Renal cortical epithelial cell (primary cell): ENCODE measurements at regions not wholly inside any gene's neighbourhood (a gene's known extent, or its start where the extent isn't known, plus 50 kb on each side); places are given as distances from the start of the nearest gene placed in this dataset.

Source experiments
- DNase-seq: peaks from one replicate; pipeline ENCODE4 v3.0.0-alpha.2; 2011; ENCODE audit warnings: low read depth

DNA sequence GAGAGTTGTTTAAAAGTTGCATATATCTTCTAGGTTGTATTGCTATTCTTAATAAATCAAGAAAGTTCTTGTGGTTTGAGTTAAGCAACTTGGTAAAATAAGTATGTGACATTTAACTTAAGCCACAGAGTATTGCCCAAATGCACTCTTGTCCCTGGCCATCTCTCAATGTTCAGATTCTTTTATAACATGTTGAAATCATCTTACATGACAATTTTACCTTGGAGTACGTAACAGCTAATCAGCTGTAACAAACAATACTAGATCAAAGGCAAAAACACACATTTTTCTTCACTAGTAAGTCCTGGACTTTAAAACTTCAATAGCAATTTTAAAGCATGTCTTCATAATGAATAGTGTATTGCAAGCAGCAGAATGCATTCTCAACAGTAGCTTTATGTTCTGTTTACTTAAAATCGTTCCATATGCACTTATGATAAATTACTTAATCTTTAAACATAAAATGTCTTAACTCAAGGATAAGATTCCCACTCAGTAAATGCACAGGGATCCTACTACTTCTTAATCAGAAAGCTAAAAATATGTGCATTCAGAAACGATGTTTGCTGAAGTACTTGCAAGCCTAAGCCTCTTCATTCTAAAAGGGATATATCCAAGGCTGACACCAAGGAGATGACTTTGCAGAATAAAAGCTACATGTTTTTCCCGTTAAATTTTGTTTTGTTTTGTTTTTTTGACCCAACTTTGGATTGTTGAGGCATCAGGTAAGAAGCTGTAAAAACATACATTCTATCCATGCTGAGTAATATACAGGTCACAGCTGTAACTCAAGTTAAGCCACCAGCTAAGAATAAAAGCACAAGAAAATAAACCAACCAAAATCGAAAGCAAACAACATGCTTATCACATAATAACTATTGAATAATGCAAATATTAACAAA is 86.1 kb upstream of the NFIB start:
- DNase-seq = no peak

GRCh38 chr9:14398473-14398872 is 84.5 kb upstream of the NFIB start:
- no peak for DNase-seq

DNA sequence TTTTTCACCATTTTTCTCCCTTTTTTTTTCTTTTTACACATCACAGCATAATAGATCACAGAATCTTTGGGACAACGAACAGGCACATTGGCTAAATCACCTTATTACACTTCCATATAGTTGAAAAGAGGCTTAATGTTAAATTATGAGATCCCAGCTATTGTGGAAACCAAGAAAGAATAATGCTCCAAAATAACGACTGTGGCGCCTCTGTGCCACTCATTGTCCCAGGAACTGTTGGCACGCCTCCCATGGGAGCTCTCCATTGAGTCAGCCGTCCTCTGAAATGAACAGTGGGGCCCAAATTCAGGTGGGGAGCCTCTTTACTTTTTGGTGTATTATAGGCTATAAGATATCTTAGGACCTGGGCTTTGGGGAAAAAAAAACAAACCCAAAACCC is 82.2 kb upstream of the NFIB start:
- no peak for DNase-seq

DNA sequence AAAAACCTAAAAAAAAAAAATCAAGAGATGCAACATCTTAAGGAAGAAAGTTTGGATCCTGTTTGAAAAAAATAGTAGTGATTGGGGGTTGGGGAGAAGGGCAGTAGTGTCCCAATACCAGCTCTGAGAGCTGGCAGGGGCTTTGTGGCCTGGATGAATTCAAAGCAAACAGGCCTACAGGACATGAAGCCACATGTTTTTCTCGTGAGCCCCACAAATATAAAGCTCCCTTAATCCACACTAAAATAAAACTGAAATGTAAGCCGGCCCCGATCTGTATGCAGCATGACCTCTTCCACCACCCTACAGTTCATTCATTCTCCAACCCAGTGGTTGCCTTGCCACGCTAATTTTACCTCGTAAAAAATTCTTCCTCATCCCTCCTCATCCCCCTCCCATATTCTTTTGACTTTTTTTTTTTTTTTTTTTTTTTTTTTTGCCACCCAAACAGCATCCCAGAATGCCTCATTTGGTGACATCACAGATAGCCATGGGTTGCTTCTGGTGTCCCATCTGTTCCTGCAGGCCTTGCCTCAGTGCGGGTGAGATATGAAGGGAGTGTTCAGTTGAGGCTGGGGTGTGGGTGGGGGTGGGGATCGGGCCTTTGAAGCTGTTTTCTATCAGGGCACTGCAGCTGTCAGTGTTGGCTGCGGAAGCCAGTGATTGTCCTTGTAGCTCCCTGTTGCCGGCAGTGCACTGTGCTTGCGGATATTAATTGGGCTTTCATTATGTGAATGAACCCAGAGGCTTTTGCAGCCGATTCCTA is 81.6 kb upstream of the NFIB start:
- DNase-seq = no peak

GRCh38 chr9:14393418-14393817 is 79.5 kb upstream of the NFIB start:
- no peak for DNase-seq

- no peak for DNase-seq
Measured at GRCh38 chr9:14391620-14392019, 77.7 kb upstream of the NFIB start.

GRCh38 chr9:14389657-14390056 is 75.7 kb upstream of the NFIB start:
- no peak for DNase-seq

DNA sequence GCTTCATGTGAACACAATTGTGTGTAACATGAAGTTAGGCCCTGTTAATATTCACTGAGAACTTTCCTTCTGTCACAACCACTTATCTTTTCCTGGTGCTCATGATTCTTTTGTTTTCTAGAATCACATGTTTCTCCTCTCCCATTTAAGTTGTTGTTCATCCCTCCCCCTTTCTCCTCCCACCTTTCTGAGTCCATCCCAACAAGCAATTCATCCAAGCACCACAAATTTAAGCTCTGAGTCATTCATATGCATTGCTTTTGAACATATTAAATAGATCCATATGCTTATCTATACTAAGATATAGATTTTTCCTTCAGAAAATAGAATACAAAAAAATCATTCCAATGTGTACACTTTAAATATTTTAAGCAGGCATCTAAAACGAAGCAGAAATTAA is 75.2 kb upstream of the NFIB start:
- no peak for DNase-seq

DNA sequence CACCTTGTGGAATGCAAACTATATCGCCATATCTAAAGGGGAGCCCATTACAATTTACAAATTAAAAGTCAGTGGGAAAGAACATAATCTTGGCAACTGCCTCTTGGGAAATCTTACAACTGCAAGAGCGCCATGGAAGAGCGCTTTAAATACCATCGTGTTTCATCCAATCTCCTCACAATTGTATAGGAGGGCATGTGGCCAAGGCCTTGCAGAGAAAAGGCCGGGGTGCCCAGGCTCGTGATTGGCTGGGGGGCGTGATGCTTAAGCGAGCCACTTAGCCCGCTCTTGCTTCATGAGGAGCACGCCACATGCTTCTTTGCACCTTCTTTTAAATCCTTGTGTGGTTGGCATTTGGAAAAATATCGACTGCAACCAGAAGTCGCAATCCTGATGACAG is 69.8 kb upstream of the NFIB start:
- no peak for DNase-seq

GRCh38 chr9:14383294-14383693 is 69.4 kb upstream of the NFIB start:
- DNase-seq = peak; percentile 71

GRCh38 chr9:14380061-14380836 is 66.3 kb upstream of the NFIB start:
- DNase-seq = no peak

DNA sequence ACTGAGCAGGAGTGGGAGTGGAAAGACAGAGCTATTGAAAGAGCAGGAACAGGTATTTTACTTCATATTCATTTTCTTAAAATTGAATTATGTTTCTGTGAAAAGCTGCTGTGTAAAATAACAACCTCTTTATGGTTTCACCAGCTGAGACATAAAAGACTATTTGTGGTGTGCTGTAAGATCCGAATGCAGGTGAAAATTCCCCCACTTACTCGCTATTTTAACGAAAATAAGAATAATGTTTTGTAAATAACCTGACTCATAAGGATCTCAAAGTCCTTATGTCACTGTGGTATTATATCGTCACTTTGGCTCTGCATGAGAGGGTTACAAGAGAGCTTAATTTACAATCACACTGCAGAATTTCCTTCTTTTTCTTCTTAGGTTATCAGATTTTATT is 65.3 kb upstream of the NFIB start:
- no peak for DNase-seq

- no peak for DNase-seq
Measured at GRCh38 chr9:14373706-14374105, 59.8 kb upstream of the NFIB start.

- DNase-seq = no peak
Measured at GRCh38 chr9:14373336-14373666, 59.4 kb upstream of the NFIB start.

DNA sequence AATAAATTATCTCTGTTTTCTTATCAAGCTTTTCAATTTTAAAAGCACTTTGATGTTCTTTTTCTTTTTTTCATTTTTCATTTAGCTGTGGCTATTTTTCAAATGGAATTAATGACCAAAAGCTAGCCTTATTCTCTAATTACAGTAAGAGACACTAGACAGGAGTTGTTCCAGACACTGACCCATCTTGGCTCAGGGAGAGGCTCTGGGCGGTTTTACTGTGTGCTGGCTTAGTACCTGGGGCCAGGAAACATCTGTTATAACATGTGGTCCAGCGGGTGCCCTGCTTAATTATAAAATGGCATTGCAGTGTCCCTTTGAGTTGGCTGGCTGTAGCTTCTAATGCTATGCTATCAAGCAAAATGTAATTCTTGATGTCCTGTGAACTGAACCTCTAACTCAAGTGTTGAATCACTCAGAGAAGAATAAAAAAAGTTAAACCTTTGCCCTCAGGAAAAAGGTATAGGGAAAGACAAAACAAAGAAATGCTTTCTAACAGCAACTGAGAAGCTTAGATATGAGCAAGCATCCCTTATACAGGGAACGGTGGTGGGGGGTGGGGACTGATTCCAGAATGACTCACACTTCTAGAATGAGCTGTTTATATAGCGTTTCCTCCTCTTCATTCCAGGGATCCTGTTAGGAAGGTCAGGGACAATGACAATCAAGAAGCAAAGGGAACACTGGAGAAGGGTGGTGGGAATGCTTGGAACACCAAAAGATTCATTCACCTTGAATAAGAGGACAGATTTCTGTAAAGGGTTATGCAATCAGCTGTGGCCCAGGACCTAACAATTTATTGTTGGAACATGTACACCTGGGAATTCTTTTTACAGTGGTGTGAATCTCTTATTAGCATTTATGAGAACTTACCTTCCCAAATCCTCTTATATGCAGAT is 58.7 kb upstream of the NFIB start:
- DNase-seq = peak; percentile 87

DNA sequence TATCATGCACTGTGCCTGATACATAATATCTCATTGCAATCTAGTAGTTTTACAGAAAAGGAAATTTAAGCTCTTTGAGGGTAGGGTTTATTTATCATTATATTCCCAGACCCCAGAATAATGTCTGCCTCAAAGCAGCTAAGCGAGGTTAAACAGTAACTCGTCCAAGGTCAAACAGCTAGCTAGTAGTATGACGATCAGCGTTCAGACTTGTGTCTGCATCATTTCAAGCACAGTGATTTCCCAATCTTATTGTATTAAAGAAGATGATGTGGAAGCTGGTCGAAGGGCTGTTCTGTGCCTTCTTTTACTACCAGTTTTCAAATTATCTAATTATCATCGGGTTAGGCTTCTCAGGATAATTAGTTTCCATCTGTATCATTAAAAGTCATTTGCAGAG is 55.1 kb upstream of the NFIB start:
- peak; percentile 27 for DNase-seq

DNA sequence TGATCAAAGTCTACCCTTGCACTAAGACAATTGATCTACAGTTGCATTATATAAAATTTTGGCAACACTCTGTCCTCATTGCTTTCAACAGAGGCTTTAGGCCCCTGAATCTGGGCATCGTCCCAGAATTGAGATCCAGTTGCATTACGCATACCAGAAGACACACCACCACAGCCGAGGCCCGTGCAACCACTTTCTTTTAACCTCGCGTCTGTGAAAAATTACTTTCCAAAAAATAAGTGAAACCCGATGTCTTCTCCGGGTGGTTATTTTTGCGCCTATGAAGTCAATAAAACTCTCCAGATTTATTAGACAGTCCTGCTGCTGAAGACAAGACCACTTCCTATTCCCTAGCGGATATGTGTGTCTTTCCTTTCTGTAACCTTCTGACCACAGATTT is 52.1 kb upstream of the NFIB start:
- no peak for DNase-seq

DNA sequence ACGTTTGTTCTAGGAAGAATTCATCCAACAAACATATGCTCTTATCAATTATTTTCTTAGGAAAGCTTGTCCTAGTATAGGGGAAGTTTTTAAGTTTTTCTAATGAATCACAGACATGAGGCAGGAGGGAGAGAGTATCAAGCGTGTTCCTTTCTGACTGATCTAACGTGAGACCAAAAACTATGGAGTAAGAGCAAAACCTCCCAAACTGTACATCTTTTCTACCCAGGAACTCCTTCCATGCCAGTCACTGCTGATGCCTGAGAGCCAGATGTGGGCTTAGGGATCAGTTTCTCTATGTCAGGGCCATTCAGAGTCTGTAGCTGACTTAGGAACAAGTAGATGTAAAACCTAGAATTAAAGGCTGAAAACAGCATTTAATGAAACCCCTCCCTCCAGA is 51.7 kb upstream of the NFIB start:
- no peak for DNase-seq
